HG02759 (cell line): ENCODE measurements at regions not wholly inside any gene's neighbourhood (a gene's known extent, or its start where the extent isn't known, plus 50 kb on each side); places are given as distances from the start of the nearest gene placed in this dataset.

Source experiments
- ATAC-seq: cut with Tn5 transposase; IDR thresholded peaks from one replicate; pipeline ENCODE4 v1.9.1; 2021; ENCODE audit warnings: mild to moderate bottlenecking, moderate library complexity; ENCODE audit not compliant: unreplicated experiment

- ATAC-seq: no peak
These were observed 122.8 kb upstream of the PTPN1 start for GRCh38 chr20:50387218-50387995.

DNA sequence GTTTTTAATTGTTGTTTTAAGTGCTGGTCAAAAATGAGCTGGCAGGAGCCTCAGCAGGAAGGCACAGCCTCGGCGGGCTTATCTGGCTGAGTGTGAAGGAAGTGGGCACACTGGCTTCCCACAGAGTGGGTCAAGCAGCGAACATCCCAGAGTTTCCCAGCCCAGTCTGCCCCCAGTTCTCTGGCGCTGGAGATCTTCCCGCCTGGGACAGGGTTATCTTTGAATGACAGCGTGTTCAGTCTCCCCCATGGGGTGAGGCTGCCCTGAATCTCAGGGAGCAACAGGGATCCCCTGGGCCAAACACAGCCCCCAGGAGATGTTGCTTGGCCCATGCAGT is 122.2 kb upstream of the PTPN1 start:
- ATAC-seq: no peak

DNA sequence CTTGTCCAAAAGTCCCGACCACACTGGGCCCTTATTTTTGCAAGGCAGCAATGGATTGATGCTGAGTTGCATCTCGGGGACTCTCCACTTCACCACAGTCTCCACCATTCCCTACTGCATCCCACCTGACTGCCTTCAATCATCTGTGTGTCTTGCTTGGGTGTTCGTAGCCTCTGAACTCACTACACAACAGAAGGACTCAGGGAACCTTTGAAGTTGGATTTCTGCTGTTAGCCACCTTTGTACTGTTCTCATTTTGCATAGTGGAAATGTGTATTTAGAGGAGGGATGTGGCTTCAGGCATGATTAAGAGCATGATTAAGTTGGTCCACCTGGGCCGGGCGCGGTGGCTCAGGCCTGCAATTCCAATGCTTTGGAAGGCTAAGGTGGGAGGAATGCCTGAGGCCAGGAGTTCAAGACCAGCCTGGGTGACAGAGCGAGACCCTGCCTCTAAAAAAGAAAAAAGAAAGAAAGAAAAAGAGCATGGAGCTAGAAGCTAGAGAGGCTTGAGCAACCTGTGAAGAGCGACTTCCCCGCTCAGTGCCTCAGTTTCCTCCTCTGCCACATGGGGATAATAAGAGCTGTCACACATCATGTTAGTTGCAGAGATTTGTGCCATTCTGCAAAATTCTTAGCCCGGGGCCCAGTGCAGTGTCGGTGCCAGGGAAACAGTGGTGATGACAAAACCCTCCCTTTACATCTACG is 121.3 kb upstream of the PTPN1 start:
- no peak for ATAC-seq

DNA sequence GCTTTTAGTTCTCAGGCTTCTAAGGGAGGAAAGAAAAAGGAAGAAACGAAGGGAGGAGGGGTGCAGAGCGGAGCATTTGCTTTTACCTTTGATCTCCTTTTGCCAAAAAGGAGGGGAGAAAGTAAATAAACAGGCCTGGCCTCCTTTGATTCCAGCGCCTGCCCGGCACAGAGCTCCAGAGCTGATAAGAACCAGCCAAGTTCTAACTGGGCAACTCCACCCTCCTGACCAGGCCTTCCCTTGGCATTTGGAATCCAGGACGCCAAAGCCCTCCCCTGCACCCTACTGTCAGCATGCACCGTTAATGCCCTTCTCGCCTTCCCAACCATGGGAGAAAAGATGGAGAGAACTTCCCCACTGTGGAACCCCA is 120.8 kb upstream of the PTPN1 start:
- no peak for ATAC-seq

DNA sequence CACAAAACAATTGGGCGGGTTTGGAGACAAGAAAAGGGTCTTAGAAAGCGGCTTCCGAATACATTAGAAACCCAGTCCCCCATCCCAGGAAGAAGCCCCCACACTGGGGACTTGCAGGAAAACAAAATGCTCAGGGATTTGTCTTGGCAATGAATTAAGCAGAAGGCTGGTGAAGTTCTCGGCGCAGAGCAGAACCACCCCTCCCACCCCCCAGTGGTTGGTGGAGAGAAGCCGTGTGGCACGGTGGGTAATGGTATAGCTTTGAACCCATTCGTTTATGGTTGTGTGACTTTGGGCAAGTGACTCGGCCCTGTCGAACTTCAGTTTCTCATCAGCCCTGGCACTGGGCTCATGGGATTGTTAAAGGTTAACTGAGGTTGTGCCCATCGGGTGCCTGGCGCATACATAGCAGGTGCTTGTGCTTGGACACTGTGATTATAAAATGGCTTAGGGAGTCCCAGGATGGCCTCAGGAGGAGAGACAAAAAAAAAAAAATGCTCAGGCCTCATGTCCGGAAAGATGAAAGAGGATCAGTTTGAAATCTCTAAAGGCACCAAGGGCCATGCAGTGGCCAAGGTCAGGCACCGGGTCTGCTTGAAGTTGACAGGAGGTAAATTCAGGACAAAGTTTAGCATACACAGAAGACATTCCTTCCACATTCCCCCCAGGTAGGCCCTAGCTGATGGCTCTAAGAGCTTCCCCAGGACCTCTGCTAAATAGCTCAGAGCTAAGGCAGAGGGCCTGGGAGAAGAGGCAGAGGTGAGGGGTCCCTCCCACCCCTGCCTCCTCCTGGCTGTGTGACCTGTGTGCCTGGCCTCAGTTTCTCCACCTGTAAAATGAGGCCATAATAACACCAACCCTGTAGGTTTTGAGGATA is 120.1 kb upstream of the PTPN1 start:
- no peak for ATAC-seq

- ATAC-seq: no peak
These were observed 119.3 kb upstream of the PTPN1 start for GRCh38 chr20:50390685-50391443.

DNA sequence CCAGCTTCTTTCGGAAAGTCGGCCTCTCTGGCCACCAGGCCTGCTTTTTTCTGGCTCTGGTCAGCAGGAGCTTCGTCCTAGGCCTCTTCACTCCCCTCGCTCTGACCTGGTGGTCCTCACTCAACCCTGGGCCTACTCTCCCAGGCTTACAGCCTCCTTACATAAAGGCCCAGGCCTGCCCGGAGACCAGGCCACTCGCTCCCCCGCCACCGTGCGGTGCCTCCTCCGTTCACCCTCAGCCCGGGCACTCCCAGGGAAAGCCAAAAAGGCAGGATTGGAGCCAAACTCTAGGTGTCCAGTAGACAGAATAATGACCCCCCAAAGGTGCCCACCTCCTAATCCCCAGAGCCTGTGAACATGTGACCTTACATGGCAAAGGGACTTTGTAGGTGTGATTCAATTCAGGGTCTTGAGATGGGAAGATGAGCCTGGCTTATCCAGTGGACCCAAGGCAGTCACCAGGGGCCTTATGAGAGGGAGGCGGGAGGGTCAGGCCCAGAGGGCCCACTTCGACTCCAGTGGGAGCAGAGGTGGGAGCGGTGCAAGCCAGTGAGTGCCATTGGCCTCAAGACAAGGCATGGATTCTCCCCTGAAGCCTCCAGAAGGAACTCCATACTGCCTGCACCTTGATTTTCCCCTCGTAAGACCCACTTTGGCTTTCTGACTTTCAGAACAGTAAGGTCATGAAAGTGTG is 118.6 kb upstream of the PTPN1 start:
- no peak for ATAC-seq

- no peak for ATAC-seq
These were observed 117.9 kb upstream of the PTPN1 start for GRCh38 chr20:50392138-50392866.

- no peak for ATAC-seq
These were observed 116.9 kb upstream of the PTPN1 start for GRCh38 chr20:50393242-50393641.

DNA sequence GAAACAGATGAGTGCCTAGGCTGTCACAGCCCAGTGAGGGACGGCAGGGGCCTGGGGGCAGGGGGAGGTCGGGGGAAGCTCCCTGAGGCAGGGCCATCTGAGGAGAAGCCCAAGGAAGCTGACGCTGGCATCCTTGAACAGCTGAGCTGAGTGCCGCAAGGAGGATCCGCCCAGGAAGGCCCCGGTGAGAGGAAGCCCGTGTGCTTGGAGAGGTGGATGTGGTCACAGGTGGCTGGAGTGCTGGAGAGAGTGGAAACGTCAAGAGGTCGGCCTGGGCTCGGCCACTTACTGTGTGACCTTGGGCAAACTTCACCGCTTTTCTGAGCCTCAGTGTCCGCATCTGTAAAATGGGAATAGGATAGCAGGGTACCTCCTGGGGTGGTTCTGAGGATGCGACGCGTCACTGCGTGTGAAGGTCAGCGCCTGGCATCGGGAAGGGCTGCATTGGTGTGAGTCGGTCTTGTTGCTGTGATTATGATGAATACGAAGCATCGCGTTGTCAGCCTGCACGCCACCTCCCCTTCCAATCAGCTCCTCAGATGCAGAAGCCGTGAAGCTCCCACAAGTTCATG is 116.1 kb upstream of the PTPN1 start:
- ATAC-seq: no peak

DNA sequence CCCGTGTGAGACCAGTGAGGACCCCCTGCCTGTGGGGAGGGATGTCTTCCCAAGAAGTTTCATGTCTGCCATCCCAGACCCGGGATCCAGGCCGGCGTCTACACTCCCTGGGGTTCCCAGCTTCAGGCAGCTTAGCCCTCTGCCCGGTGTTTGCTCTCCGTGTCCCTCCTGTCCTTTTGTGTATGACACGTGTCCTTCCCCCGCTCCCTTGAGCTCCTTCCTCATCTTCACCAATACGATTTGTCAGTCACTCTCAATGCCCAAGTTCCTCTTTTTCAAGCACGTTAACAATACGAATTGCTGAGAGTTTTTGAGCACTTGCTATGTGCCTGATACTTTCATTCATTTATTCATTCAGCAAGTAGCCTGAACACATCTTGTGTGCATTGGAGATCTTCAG is 115.6 kb upstream of the PTPN1 start:
- ATAC-seq: no peak

GRCh38 chr20:50395251-50395729 is 114.9 kb upstream of the PTPN1 start:
- ATAC-seq: no peak

GRCh38 chr20:50395914-50396488 is 114.2 kb upstream of the PTPN1 start:
- ATAC-seq: no peak

- no peak for ATAC-seq
These were observed 113.6 kb upstream of the PTPN1 start for GRCh38 chr20:50396623-50397022.

DNA sequence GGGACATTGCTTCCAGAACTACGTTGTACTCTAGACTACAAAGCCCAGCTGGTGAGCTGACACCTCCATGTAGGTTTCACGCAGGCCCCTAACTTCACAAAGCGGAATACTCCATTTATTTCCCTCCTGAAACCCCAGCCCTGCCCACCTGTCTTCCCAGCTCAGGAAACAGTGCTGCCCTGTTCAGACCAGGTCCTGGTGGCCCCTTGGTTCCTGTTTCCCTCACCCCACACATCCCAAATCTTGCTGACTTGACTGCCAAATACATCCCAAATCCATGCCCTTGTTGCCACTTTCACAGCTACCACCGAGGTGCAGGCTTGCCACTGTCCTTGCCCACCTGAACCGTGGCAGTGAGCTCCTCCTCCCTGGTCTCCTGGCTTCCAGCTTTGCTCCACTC is 113.1 kb upstream of the PTPN1 start:
- no peak for ATAC-seq

DNA sequence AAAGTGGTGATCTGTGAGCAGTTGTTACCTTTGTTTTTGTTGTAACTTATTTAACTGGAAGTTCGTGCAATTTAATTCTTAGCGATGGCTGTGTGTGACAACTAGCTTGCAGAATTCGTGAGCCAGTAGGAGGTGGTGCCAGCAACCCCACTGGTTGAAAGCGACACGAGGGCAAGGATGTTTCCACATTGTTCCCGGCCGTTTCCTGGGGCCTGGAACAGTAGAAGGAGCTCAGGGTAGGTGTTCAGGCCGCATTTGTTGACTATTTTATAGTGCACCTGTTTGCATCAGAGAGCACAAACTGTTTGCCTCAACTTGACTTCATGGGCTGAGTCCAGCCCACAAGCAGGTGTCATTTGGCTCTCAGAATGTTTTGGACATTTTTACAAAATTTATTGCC is 112.1 kb upstream of the PTPN1 start:
- ATAC-seq: no peak

GRCh38 chr20:50398471-50398820 is 111.7 kb upstream of the PTPN1 start:
- no peak for ATAC-seq

- no peak for ATAC-seq
These were observed 111.2 kb upstream of the PTPN1 start for GRCh38 chr20:50398821-50399554.
